ENCODE measurements at regions not wholly inside any gene's neighbourhood (a gene's known extent, or its start where the extent isn't known, plus 50 kb on each side); places are given as distances from the start of the nearest gene placed in this dataset.

DNA sequence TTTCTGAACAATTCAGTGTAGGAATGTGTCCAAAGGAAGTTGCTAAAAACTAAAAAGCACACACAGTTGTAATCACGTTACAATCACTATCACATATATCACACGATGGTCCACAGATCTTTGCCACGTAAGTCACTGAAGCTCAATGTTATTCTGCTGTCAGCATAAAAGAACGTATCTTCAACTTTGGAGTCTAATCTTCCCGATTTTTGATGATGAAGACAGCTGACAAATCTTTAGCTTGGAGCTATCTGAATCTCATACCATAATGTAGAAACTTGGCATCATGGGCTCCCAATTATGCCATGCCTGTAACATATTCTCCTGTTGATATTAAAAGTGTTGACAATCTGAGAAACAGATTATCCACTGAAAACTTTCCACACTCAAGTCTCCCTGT, 158.4 kb downstream of the UBE2NL start:
- TF ChIP-seq PHF8 (IDR thresholded peaks at IDR 0.05; ENCODE audit: borderline replicate concordance, low read depth) (no peak), SMC3 (IDR thresholded peaks at IDR 0.05) (no peak), FOXS1 (CRISPR knock-in tag; IDR thresholded peaks at IDR 0.05) (no peak), NR3C1 (IDR thresholded peaks at IDR 0.05) (no peak), ESRRA (IDR thresholded peaks at IDR 0.05; ENCODE audit: borderline replicate concordance, low read length) (no peak)
- TF ChIP-seq, protein P1, sequence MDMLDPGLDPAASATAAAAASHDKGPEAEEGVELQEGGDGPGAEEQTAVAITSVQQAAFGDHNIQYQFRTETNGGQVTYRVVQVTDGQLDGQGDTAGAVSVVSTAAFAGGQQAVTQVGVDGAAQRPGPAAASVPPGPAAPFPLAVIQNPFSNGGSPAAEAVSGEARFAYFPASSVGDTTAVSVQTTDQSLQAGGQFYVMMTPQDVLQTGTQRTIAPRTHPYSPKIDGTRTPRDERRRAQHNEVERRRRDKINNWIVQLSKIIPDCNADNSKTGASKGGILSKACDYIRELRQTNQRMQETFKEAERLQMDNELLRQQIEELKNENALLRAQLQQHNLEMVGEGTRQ (IDR thresholded peaks at IDR 0.05), result no peak
- TF ChIP-seq, protein P2, sequence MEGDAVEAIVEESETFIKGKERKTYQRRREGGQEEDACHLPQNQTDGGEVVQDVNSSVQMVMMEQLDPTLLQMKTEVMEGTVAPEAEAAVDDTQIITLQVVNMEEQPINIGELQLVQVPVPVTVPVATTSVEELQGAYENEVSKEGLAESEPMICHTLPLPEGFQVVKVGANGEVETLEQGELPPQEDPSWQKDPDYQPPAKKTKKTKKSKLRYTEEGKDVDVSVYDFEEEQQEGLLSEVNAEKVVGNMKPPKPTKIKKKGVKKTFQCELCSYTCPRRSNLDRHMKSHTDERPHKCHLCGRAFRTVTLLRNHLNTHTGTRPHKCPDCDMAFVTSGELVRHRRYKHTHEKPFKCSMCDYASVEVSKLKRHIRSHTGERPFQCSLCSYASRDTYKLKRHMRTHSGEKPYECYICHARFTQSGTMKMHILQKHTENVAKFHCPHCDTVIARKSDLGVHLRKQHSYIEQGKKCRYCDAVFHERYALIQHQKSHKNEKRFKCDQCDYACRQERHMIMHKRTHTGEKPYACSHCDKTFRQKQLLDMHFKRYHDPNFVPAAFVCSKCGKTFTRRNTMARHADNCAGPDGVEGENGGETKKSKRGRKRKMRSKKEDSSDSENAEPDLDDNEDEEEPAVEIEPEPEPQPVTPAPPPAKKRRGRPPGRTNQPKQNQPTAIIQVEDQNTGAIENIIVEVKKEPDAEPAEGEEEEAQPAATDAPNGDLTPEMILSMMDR (IDR thresholded peaks at IDR 0.05), result no peak
- TF ChIP-seq, protein P3, sequence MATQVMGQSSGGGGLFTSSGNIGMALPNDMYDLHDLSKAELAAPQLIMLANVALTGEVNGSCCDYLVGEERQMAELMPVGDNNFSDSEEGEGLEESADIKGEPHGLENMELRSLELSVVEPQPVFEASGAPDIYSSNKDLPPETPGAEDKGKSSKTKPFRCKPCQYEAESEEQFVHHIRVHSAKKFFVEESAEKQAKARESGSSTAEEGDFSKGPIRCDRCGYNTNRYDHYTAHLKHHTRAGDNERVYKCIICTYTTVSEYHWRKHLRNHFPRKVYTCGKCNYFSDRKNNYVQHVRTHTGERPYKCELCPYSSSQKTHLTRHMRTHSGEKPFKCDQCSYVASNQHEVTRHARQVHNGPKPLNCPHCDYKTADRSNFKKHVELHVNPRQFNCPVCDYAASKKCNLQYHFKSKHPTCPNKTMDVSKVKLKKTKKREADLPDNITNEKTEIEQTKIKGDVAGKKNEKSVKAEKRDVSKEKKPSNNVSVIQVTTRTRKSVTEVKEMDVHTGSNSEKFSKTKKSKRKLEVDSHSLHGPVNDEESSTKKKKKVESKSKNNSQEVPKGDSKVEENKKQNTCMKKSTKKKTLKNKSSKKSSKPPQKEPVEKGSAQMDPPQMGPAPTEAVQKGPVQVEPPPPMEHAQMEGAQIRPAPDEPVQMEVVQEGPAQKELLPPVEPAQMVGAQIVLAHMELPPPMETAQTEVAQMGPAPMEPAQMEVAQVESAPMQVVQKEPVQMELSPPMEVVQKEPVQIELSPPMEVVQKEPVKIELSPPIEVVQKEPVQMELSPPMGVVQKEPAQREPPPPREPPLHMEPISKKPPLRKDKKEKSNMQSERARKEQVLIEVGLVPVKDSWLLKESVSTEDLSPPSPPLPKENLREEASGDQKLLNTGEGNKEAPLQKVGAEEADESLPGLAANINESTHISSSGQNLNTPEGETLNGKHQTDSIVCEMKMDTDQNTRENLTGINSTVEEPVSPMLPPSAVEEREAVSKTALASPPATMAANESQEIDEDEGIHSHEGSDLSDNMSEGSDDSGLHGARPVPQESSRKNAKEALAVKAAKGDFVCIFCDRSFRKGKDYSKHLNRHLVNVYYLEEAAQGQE (IDR thresholded peaks at IDR 0.05), result no peak

All from A549 (cell line).